Neural crest cell (in vitro differentiated cells): ENCODE measurements at regions not wholly inside any gene's neighbourhood (a gene's known extent, or its start where the extent isn't known, plus 50 kb on each side); places are given as distances from the start of the nearest gene placed in this dataset.

ENCODE experiments used
- DNase-seq: peaks from one replicate; pipeline ENCODE4 v3.0.0; 2021; ENCODE audit warnings: low read depth, mixed read lengths, low spot score
- H3K27ac Mint-ChIP-seq: one replicate; pipeline ENCODE4 v1.8.0; 2021; ENCODE audit warnings: mild to moderate bottlenecking, mixed read lengths; ENCODE audit not compliant: unreplicated experiment
- H3K27me3 Mint-ChIP-seq: 2 replicates; pipeline ENCODE4 v1.8.0; 2021; ENCODE audit warnings: low read depth, mild to moderate bottlenecking, mixed read lengths
- H3K36me3 Mint-ChIP-seq: 2 replicates; pipeline ENCODE4 v1.8.0; 2021; ENCODE audit warnings: low read depth, mild to moderate bottlenecking, mixed read lengths
- H3K4me1 Mint-ChIP-seq: 2 replicates; pipeline ENCODE4 v1.8.0; 2021; ENCODE audit warnings: mixed read lengths
- H3K4me3 Mint-ChIP-seq: one replicate; pipeline ENCODE4 v1.8.0; 2021; ENCODE audit warnings: mild to moderate bottlenecking, mixed read lengths
- H3K9me3 Mint-ChIP-seq: 2 replicates; pipeline ENCODE4 v1.8.0; 2021; ENCODE audit warnings: mixed read lengths
- TF ChIP-seq, protein P1 (sequence below): fragments of 200-600 bp; sonication (generic); conservative IDR thresholded peaks from 2 replicates; pipeline ENCODE4 v1.5.0; 2021; ENCODE audit warnings: antibody characterized with exemption, mild to moderate bottlenecking

DNA sequence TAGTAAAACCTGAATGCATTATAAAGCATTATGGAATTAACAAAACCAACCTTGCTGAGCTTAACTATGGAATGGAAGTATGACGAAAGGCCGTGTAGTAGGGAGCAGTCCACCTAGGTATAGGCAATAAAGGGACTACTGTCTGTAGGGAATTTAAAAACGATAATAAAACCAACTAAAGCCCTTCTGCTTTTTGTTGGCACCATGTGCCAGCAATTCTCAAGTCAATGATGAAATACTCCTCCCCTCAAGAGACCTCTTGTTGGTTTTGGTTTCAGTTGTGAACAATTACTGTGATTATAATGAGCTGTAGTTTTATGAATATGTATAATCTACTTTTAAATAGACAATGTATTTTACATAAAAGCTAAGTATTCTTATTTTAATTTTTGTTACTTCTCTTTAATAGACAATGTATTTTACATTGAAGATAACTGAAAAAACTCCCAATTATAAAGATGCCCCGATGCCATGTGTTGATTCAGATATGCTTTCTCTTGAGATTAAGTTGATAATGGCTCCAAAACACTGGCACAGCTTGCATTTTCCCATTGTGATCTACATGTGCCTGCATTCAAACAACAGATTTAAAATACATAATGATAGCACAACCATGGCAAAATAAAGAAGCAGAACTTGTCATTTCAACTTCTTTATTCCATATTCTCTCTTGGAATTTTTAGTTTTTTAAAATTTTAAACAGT is 55.5 kb upstream of the ZDBF2 start:
- Mint-ChIP-seq H3K4me3 (no peak overlapping the region), H3K9me3 (peaks cover 5% of the 10 kb centered on the region), H3K4me1 (peaks cover 25% of the 10 kb centered on the region)

GRCh38 chr2:206219957-206220356 is 54.5 kb upstream of the ZDBF2 start:
- Mint-ChIP-seq H3K27ac (no peak overlapping the region), H3K27me3 (no peaks in the 10 kb centered on the region), H3K4me1 (peaks cover 25% of the 10 kb centered on the region), H3K4me3 (no peak overlapping the region), H3K36me3 (no peaks in the 10 kb centered on the region), H3K9me3 (peaks cover 5% of the 10 kb centered on the region)
- no peak for DNase-seq
- TF ChIP-seq, protein P1, sequence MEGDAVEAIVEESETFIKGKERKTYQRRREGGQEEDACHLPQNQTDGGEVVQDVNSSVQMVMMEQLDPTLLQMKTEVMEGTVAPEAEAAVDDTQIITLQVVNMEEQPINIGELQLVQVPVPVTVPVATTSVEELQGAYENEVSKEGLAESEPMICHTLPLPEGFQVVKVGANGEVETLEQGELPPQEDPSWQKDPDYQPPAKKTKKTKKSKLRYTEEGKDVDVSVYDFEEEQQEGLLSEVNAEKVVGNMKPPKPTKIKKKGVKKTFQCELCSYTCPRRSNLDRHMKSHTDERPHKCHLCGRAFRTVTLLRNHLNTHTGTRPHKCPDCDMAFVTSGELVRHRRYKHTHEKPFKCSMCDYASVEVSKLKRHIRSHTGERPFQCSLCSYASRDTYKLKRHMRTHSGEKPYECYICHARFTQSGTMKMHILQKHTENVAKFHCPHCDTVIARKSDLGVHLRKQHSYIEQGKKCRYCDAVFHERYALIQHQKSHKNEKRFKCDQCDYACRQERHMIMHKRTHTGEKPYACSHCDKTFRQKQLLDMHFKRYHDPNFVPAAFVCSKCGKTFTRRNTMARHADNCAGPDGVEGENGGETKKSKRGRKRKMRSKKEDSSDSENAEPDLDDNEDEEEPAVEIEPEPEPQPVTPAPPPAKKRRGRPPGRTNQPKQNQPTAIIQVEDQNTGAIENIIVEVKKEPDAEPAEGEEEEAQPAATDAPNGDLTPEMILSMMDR, result no peak

More for the DNA sequence above, 55.5 kb upstream of the ZDBF2 start:
- Mint-ChIP-seq H3K27ac (no peak overlapping the region), H3K27me3 (no peaks in the 10 kb centered on the region), H3K36me3 (no peaks in the 10 kb centered on the region)
- TF ChIP-seq, protein P1, result no peak
- DNase-seq, result no peak

GRCh38 chr2:206220997-206221396 is 53.5 kb upstream of the ZDBF2 start:
- Mint-ChIP-seq H3K27me3 (no peaks in the 10 kb centered on the region), H3K4me1 (peaks cover 25% of the 10 kb centered on the region), H3K27ac (no peak overlapping the region), H3K36me3 (no peaks in the 10 kb centered on the region), H3K4me3 (no peak overlapping the region), H3K9me3 (peaks cover 5% of the 10 kb centered on the region)
- TF ChIP-seq, protein P1, result no peak
- no peak for DNase-seq
